Stomach (tissue), 8 donors: ENCODE measurements at regions not wholly inside any gene's neighbourhood (a gene's known extent, or its start where the extent isn't known, plus 50 kb on each side); places are given as distances from the start of the nearest gene placed in this dataset.

Experiments used
- DNase-seq, 2 donors: peaks; one replicate each; pipeline versions ENCODE4 v3.0.0 to v3.0.0-alpha.2; 2013 to 2019
- H3K27ac ChIP-seq, 5 donors: fragments of 200-600 bp in 4 of 5; sonication (generic) in 4 of 5; one replicate each; pipeline ENCODE4 v1.5.1; 2013 to 2019; ENCODE audit warnings: mild to moderate bottlenecking in 1 of 5, moderate library complexity in 1 of 5
- H3K27me3 ChIP-seq, 3 donors: fragments of 200-600 bp; sonication (generic); one replicate each; pipeline ENCODE4 v1.5.1; 2017 to 2019; ENCODE audit warnings: mixed run types in 1 of 3
- H3K36me3 ChIP-seq, 4 donors: fragments of 200-600 bp; sonication (generic); 1 replicate in 3 of 4; 2 replicates in 1 of 4; pipeline ENCODE4 v1.5.1; 2016 to 2019
- H3K4me1 ChIP-seq, 4 donors: fragments of 200-600 bp; sonication (generic); one replicate each; pipeline ENCODE4 v1.5.1; 2016 to 2019
- H3K4me3 ChIP-seq, 4 donors: fragments of 200-600 bp; sonication (generic) in 3 of 4; one replicate each; pipeline ENCODE4 v1.5.1; 2016 to 2019; ENCODE audit warnings: mild to moderate bottlenecking in 1 of 4
- H3K9me3 ChIP-seq, 4 donors: fragments of 200-600 bp; sonication (generic); one replicate each; pipeline ENCODE4 v1.5.1; 2016 to 2019
- EP300 ChIP-seq: sonication (generic); formaldehyde crosslinking; IDR thresholded peaks from one replicate; pipeline ENCODE4 v1.6.1; 2017; ENCODE audit warnings: antibody characterized with exemption
- POLR2A ChIP-seq, 4 donors: fragments of 450-650 bp; IDR thresholded peaks; one replicate each; pipeline ENCODE4 v1.6.1; 2016; ENCODE audit warnings: antibody characterized with exemption in 4 of 4, control low read depth in 2 of 4, mild to moderate bottlenecking in 1 of 4, moderate library complexity in 1 of 4
- POLR2AphosphoS5 ChIP-seq, 3 donors: sonication (generic); formaldehyde crosslinking; IDR thresholded peaks; one replicate each; pipeline ENCODE4 v1.6.1; 2016; ENCODE audit warnings: antibody characterized with exemption in 3 of 3
- WGBS, 5 donors: extraction: QIAGEN DNeasy Blood & Tissue Kit in 3 of 5; methylation state at CpG; one replicate each; pipeline versions ENCODE4 v1.1.5 to v1.1.7; 2013 to 2018; 5-methylcytosine and 5-hydroxymethylcytosine counted together
- intact Hi-C: fragments of 100-400 bp; cut with DNase I; formaldehyde crosslinking; loops from one replicate; pipeline ENCODE4 v1.15.1; 2023; ENCODE audit warnings: low total_unique reads
- TF ChIP-seq, protein P1 (sequence below), 7 experiments: fragments of 450-650 bp in 4 of 7; fragments of 200-600 bp in 3 of 7; sonication (generic) in 3 of 7; IDR thresholded peaks; one replicate each; pipeline ENCODE4 v1.5.1; 2016 to 2019; ENCODE audit warnings: antibody characterized with exemption in 7 of 7, control low read depth in 2 of 7, mild to moderate bottlenecking in 1 of 7
- donor health status: healthy with polysubstance abuse.
- donor health status: Bipolar disorder and iron deficiency.
- donor health status: healthy.

GRCh38 chr6:44678252-44678935 lies 290.9 kb downstream of the CDC5L start:
- WGBS, 5 donors, result 85 to 92% (median 87%) methylated on average over 9 of the region's 9 CpGs
- intact Hi-C loops, result no loop called here
- H3K4me1 ChIP-seq, result no peaks in the 10 kb centered on the region
- no peak for DNase-seq
- TF ChIP-seq POLR2AphosphoS5 (IDR thresholded peaks at IDR 0.05) (no peak), POLR2A (IDR thresholded peaks at IDR 0.05) (no peak), EP300 (no peak)
- TF ChIP-seq, protein P1, sequence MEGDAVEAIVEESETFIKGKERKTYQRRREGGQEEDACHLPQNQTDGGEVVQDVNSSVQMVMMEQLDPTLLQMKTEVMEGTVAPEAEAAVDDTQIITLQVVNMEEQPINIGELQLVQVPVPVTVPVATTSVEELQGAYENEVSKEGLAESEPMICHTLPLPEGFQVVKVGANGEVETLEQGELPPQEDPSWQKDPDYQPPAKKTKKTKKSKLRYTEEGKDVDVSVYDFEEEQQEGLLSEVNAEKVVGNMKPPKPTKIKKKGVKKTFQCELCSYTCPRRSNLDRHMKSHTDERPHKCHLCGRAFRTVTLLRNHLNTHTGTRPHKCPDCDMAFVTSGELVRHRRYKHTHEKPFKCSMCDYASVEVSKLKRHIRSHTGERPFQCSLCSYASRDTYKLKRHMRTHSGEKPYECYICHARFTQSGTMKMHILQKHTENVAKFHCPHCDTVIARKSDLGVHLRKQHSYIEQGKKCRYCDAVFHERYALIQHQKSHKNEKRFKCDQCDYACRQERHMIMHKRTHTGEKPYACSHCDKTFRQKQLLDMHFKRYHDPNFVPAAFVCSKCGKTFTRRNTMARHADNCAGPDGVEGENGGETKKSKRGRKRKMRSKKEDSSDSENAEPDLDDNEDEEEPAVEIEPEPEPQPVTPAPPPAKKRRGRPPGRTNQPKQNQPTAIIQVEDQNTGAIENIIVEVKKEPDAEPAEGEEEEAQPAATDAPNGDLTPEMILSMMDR (IDR thresholded peaks at IDR 0.05), result no peak
- no peak overlapping the region for H3K27ac ChIP-seq
- no peak overlapping the region for H3K4me3 ChIP-seq
- H3K36me3 ChIP-seq, result no peaks in the 10 kb centered on the region
- no peaks in the 10 kb centered on the region for H3K9me3 ChIP-seq
- peaks cover 0 to 11% (median 0%) of the 10 kb centered on the region in 3 donors for H3K27me3 ChIP-seq

GRCh38 chr6:44679438-44680201 lies 292.1 kb downstream of the CDC5L start:
- H3K4me3 ChIP-seq, result no peak overlapping the region
- TF ChIP-seq, protein P1 (IDR thresholded peaks at IDR 0.05), result no peak
- TF ChIP-seq EP300 (no peak), POLR2AphosphoS5 (IDR thresholded peaks at IDR 0.05) (no peak), POLR2A (IDR thresholded peaks at IDR 0.05) (no peak)
- H3K9me3 ChIP-seq, result no peaks in the 10 kb centered on the region
- 75 to 83% (median 78%) methylated on average over 6 of the region's 6 CpGs for WGBS, 5 donors
- H3K4me1 ChIP-seq, result no peaks in the 10 kb centered on the region
- no peak for DNase-seq
- H3K27me3 ChIP-seq, result peaks cover 0 to 6% (median 0%) of the 10 kb centered on the region in 3 donors
- H3K27ac ChIP-seq, result no peak overlapping the region
- intact Hi-C loops, result no loop called here
- no peaks in the 10 kb centered on the region for H3K36me3 ChIP-seq

GRCh38 chr6:44680202-44680720 lies 292.8 kb downstream of the CDC5L start:
- Histone ChIP-seq H3K36me3 (no peaks in the 10 kb centered on the region), H3K27me3 (peaks cover 0 to 6% (median 0%) of the 10 kb centered on the region in 3 donors), H3K9me3 (no peaks in the 10 kb centered on the region), H3K4me3 (no peak overlapping the region), H3K27ac (no peak overlapping the region), H3K4me1 (no peaks in the 10 kb centered on the region)
- DNase-seq, result no peak
- intact Hi-C loops, result no loop called here
- 69 to 81% (median 76%) methylated on average over 4 of the region's 4 CpGs for WGBS, 5 donors
- TF ChIP-seq, protein P1 (IDR thresholded peaks at IDR 0.05), result no peak

DNA sequence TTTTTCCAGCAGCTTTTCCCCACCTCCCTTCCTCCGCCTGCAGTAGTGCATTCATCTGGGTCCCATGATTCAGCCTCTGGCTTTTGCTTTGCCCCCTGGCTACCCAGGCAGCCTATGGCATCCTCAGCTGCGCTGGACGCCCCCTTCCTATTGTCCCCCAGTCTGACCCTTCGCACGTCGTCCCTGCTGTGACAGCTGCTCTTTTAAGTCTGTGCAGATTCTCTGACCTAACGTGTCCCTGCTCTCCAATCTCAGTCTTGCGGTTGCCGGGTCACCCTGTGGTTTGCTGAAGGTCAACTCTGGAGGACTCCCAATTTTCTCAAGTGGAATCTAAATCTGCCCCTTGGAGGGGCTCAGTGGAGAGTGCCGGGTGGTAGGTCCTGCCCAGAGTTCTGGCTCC lies 294.3 kb downstream of the CDC5L start:
- Histone ChIP-seq H3K4me1 (no peaks in the 10 kb centered on the region), H3K9me3 (peaks cover 0 to 5% (median 2%) of the 10 kb centered on the region in 4 donors), H3K4me3 (no peak overlapping the region), H3K27ac (no peak overlapping the region), H3K27me3 (peaks cover 0 to 6% (median 0%) of the 10 kb centered on the region in 3 donors), H3K36me3 (no peaks in the 10 kb centered on the region)
- no peak for DNase-seq
- 33 to 63% (median 47%) methylated on average over 10 of the region's 10 CpGs for WGBS, 5 donors
- intact Hi-C loops, result no loop called here
- no peak for TF ChIP-seq EP300
- TF ChIP-seq POLR2A (IDR thresholded peaks at IDR 0.05), result no peak
- TF ChIP-seq, protein P1 (IDR thresholded peaks at IDR 0.05), result no peak
- no peak for TF ChIP-seq POLR2AphosphoS5 (IDR thresholded peaks at IDR 0.05)
